ENCODE measurements at regions not wholly inside any gene's neighbourhood (a gene's known extent, or its start where the extent isn't known, plus 50 kb on each side); places are given as distances from the start of the nearest gene placed in this dataset.

- Histone ChIP-seq H3K27me3 (ENCODE audit: low read depth) (no peaks in the 10 kb centered on the region), H3K27ac (no peak overlapping the region), H3K4me1 (no peaks in the 10 kb centered on the region), H3K4me3 (no peak overlapping the region), H3K36me3 (no peaks in the 10 kb centered on the region), H3K9me3 (no peaks in the 10 kb centered on the region)
- intact Hi-C loops (cut with DNase I) = no loop called here
- no peak for TF ChIP-seq CTCF (IDR thresholded peaks at IDR 0.05)
- ATAC-seq = peak; percentile 39 to 65
- DNase-seq = no peak
These were observed 231.3 kb upstream of the MAP3K7 start for GRCh38 chr6:90818163-90818562.

- Histone ChIP-seq H3K4me3 (no peak overlapping the region), H3K9me3 (no peaks in the 10 kb centered on the region), H3K27ac (no peak overlapping the region), H3K4me1 (no peaks in the 10 kb centered on the region), H3K27me3 (ENCODE audit: low read depth) (no peaks in the 10 kb centered on the region), H3K36me3 (no peaks in the 10 kb centered on the region)
- DNase-seq (no peak), ATAC-seq (no peak)
- intact Hi-C loops (cut with DNase I) = no loop called here
- no peak for TF ChIP-seq CTCF (IDR thresholded peaks at IDR 0.05)
These were observed 229.9 kb upstream of the MAP3K7 start for GRCh38 chr6:90816764-90817163.

GRCh38 chr6:90811596-90812226 lies 224.8 kb upstream of the MAP3K7 start:
- Histone ChIP-seq H3K4me1 (no peaks in the 10 kb centered on the region), H3K27me3 (ENCODE audit: low read depth) (no peaks in the 10 kb centered on the region), H3K4me3 (no peak overlapping the region), H3K9me3 (no peaks in the 10 kb centered on the region), H3K36me3 (no peaks in the 10 kb centered on the region), H3K27ac (no peak overlapping the region)
- no peak for TF ChIP-seq CTCF (IDR thresholded peaks at IDR 0.05)
- ATAC-seq = no peak
- intact Hi-C loops (cut with DNase I) = no loop called here
- no peak for DNase-seq

- no peak for DNase-seq
- Histone ChIP-seq H3K27me3 (ENCODE audit: low read depth) (no peaks in the 10 kb centered on the region), H3K27ac (no peak overlapping the region), H3K36me3 (no peaks in the 10 kb centered on the region), H3K4me1 (no peaks in the 10 kb centered on the region), H3K4me3 (no peak overlapping the region), H3K9me3 (no peaks in the 10 kb centered on the region)
- ATAC-seq = no peak
- intact Hi-C loops (cut with DNase I) = no loop called here
- TF ChIP-seq CTCF (IDR thresholded peaks at IDR 0.05) = no peak
These were observed 222.2 kb upstream of the MAP3K7 start for GRCh38 chr6:90809035-90809434.

GRCh38 chr6:90807791-90808701 lies 221.2 kb upstream of the MAP3K7 start:
- intact Hi-C loops (cut with DNase I) = no loop called here
- TF ChIP-seq CTCF (IDR thresholded peaks at IDR 0.05) = no peak

More at GRCh38 chr6:90807791-90808701, 221.2 kb upstream of the MAP3K7 start:
- H3K4me1 ChIP-seq = no peaks in the 10 kb centered on the region
- DNase-seq (no peak), ATAC-seq (no peak)
- no peak overlapping the region for H3K4me3 ChIP-seq
- no peaks in the 10 kb centered on the region for H3K27me3 ChIP-seq (ENCODE audit: low read depth)
- no peaks in the 10 kb centered on the region for H3K36me3 ChIP-seq
- no peaks in the 10 kb centered on the region for H3K9me3 ChIP-seq
- H3K27ac ChIP-seq = no peak overlapping the region

Data from lower lobe of right lung (tissue), 2 donors.